ENCODE measurements at regions not wholly inside any gene's neighbourhood (a gene's known extent, or its start where the extent isn't known, plus 50 kb on each side); places are given as distances from the start of the nearest gene placed in this dataset.
"Not testable (repeated sequence)": the region's sequence is repeated elsewhere in the genome, so short reads cannot be mapped to it uniquely, and the experiment has no call there.

DNA sequence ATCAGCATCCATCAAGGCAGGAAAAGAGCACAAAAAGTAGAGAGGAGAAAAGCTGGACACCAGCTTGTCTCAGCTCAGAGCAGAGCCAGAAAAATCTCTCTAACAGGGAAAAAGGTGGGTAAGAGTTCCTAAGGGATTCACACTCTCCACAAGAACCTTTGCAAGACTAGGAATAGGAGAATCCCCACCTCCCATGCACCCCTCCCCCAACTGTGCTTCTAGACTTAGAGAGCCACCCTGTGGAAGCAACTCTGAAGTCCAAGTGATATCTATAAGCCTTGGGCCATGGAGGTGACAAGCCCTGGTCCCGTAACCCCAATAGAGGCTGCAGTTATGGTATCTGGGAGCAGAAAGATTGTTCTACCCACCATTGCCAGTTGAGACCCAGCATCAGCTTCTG, 267.6 kb upstream of the MTMR8 start:
- H3K9me3 Mint-ChIP-seq: peaks cover 56% of the 10 kb centered on the region
- H3K4me1 Mint-ChIP-seq: no peaks in the 10 kb centered on the region
- no peak overlapping the region for H3K4me3 Mint-ChIP-seq
- no peak overlapping the region for H3K27ac Mint-ChIP-seq
- no peak for DNase-seq (ENCODE audit: low spot score in 2 of 2, unreplicated experiment in 2 of 2)
- H3K36me3 Mint-ChIP-seq: no peaks in the 10 kb centered on the region
- TF ChIP-seq, protein P1, sequence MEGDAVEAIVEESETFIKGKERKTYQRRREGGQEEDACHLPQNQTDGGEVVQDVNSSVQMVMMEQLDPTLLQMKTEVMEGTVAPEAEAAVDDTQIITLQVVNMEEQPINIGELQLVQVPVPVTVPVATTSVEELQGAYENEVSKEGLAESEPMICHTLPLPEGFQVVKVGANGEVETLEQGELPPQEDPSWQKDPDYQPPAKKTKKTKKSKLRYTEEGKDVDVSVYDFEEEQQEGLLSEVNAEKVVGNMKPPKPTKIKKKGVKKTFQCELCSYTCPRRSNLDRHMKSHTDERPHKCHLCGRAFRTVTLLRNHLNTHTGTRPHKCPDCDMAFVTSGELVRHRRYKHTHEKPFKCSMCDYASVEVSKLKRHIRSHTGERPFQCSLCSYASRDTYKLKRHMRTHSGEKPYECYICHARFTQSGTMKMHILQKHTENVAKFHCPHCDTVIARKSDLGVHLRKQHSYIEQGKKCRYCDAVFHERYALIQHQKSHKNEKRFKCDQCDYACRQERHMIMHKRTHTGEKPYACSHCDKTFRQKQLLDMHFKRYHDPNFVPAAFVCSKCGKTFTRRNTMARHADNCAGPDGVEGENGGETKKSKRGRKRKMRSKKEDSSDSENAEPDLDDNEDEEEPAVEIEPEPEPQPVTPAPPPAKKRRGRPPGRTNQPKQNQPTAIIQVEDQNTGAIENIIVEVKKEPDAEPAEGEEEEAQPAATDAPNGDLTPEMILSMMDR (IDR thresholded peaks at IDR 0.05; ENCODE audit: unreplicated experiment): no peak
- H3K27me3 Mint-ChIP-seq (ENCODE audit: low read depth): no peaks in the 10 kb centered on the region

GRCh38 chrX:64657229-64657628, 262.0 kb upstream of the MTMR8 start:
- H3K9me3 Mint-ChIP-seq: peaks cover 61% of the 10 kb centered on the region
- not testable (repeated sequence) for H3K27me3 Mint-ChIP-seq (ENCODE audit: low read depth); H3K4me3 Mint-ChIP-seq; DNase-seq (ENCODE audit: low spot score in 2 of 2, unreplicated experiment in 2 of 2); H3K27ac Mint-ChIP-seq; H3K4me1 Mint-ChIP-seq; H3K36me3 Mint-ChIP-seq

DNA sequence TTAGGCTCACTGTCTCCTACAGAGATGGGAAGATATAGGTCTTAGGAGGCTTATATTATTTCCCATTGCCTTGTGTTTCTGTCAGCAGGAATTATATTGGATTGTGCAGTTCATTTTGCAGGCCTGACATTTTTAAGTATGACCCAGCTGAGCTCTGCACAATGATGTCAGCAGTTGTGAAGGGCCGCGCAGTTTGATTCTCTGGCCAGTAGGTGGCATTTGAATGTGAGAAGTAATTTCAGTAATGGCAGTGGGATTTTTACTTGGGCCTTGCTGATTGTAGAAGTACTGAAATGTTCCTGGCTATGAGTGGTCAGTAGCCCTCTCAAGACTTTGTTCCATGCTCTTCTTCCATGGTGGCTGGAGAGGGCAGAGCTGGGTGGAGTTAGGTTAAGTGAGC, 247.2 kb upstream of the MTMR8 start:
- no peaks in the 10 kb centered on the region for H3K27me3 Mint-ChIP-seq (ENCODE audit: low read depth)
- H3K4me3 Mint-ChIP-seq: no peak overlapping the region
- no peaks in the 10 kb centered on the region for H3K36me3 Mint-ChIP-seq
- no peak for DNase-seq (ENCODE audit: low spot score in 2 of 2, unreplicated experiment in 2 of 2)
- TF ChIP-seq, protein P1 (IDR thresholded peaks at IDR 0.05; ENCODE audit: unreplicated experiment): peak; percentile 46
- peaks cover 54% of the 10 kb centered on the region for H3K9me3 Mint-ChIP-seq
- no peak overlapping the region for H3K27ac Mint-ChIP-seq
- H3K4me1 Mint-ChIP-seq: no peaks in the 10 kb centered on the region
